ENCODE measurements at regions not wholly inside any gene's neighbourhood (a gene's known extent, or its start where the extent isn't known, plus 50 kb on each side); places are given as distances from the start of the nearest gene placed in this dataset.

DNA sequence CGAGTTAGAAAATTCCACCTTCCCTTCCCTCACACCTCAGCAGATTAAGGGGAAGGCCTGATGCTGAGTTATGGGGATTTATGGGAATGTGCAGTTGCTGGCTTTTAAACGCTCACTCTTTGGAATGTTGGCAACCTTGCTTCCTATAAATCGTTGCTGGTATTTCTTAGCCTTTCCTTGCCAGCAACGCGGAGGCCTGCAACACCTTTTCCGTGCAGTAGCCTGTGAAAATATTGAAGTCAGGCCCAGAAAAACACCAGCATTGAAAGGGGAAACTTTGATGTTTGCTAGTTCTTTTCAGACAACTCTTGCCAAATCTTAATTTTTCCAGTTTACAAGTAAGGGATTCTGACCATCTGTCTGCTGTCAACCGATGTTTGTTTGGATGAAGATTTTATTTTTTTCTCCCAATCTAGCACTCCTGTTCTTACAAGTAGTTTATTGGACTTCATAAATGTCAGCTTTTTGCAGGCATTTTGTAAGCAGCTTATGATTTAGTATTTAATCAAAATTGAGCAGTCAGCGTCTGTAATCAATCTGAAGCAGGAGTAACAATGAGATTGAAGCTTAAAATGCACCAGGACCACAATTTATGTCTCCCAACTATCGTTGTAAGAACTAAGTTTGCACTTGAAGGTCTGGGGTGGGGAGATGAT lies 251.0 kb downstream of the RPLP1 start:
- TF ChIP-seq, protein P1, sequence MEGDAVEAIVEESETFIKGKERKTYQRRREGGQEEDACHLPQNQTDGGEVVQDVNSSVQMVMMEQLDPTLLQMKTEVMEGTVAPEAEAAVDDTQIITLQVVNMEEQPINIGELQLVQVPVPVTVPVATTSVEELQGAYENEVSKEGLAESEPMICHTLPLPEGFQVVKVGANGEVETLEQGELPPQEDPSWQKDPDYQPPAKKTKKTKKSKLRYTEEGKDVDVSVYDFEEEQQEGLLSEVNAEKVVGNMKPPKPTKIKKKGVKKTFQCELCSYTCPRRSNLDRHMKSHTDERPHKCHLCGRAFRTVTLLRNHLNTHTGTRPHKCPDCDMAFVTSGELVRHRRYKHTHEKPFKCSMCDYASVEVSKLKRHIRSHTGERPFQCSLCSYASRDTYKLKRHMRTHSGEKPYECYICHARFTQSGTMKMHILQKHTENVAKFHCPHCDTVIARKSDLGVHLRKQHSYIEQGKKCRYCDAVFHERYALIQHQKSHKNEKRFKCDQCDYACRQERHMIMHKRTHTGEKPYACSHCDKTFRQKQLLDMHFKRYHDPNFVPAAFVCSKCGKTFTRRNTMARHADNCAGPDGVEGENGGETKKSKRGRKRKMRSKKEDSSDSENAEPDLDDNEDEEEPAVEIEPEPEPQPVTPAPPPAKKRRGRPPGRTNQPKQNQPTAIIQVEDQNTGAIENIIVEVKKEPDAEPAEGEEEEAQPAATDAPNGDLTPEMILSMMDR (IDR thresholded peaks at IDR 0.05; ENCODE audit: low read depth, low read length, poor library complexity, severe bottlenecking) = no peak
- TF ChIP-seq EZH2phosphoT487 (IDR thresholded peaks at IDR 0.05; ENCODE audit: borderline replicate concordance, low read length) = no peak
- Histone ChIP-seq H4K20me1 (ENCODE audit: control insufficient read depth, insufficient read depth, low read depth, low read length) (no peaks in the 10 kb centered on the region), H3F3A (ENCODE audit: control insufficient read depth, insufficient read depth) (no peaks in the 10 kb centered on the region), H3K4me3 (ENCODE audit: low read length) (no peak overlapping the region), H3K9me3 (ENCODE audit: control insufficient read depth, insufficient read depth, low read length) (no peaks in the 10 kb centered on the region), H3K79me2 (ENCODE audit: control insufficient read depth, low read length) (no peaks in the 10 kb centered on the region), H3K36me3 (ENCODE audit: control insufficient read depth, low read length) (no peaks in the 10 kb centered on the region), H3K4me2 (ENCODE audit: low read length) (no peak overlapping the region), H3K27ac (ENCODE audit: low read depth, low read length) (no peak overlapping the region), H3K4me1 (ENCODE audit: control insufficient read depth, low read length) (no peaks in the 10 kb centered on the region), H3K9me2 (replicated peaks; ENCODE audit: control insufficient read depth, low read length) (no peaks in the 10 kb centered on the region), H3K27me3 (ENCODE audit: control insufficient read depth, low read length) (peaks cover 16% of the 10 kb centered on the region)

DNA sequence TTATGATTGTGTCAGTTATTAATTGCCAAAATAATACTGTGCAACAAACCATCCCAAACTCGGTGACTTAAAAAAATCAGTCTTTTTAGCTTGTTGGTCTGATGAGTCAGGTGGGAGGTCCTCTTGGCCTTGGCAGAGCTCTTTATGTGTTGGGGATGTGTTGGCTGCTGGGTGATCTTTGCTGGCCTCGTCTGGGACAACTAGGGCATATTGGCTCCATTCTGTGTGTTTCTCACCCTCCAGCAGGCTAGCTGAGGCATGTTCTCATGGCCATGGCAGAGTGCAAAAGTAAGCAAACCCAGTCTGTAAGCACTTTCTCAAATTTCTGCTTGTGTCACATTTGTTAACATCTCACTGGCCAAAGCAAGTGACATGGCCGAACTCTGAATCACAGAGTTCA lies 251.6 kb downstream of the RPLP1 start:
- Histone ChIP-seq H3K4me2 (ENCODE audit: low read length) (no peak overlapping the region), H3K27ac (ENCODE audit: low read depth, low read length) (no peak overlapping the region), H3K9me2 (replicated peaks; ENCODE audit: control insufficient read depth, low read length) (no peaks in the 10 kb centered on the region), H3K27me3 (ENCODE audit: control insufficient read depth, low read length) (peaks cover 10% of the 10 kb centered on the region), H3F3A (ENCODE audit: control insufficient read depth, insufficient read depth) (no peaks in the 10 kb centered on the region), H4K20me1 (ENCODE audit: control insufficient read depth, insufficient read depth, low read depth, low read length) (no peaks in the 10 kb centered on the region), H3K36me3 (ENCODE audit: control insufficient read depth, low read length) (no peaks in the 10 kb centered on the region), H3K4me3 (ENCODE audit: low read length) (no peak overlapping the region), H3K9me3 (ENCODE audit: control insufficient read depth, insufficient read depth, low read length) (peaks cover 6% of the 10 kb centered on the region), H3K4me1 (ENCODE audit: control insufficient read depth, low read length) (no peaks in the 10 kb centered on the region), H3K79me2 (ENCODE audit: control insufficient read depth, low read length) (no peaks in the 10 kb centered on the region)
- TF ChIP-seq, protein P1 (IDR thresholded peaks at IDR 0.05; ENCODE audit: low read depth, low read length, poor library complexity, severe bottlenecking) = no peak
- TF ChIP-seq EZH2phosphoT487 (IDR thresholded peaks at IDR 0.05; ENCODE audit: borderline replicate concordance, low read length) = no peak

DNA sequence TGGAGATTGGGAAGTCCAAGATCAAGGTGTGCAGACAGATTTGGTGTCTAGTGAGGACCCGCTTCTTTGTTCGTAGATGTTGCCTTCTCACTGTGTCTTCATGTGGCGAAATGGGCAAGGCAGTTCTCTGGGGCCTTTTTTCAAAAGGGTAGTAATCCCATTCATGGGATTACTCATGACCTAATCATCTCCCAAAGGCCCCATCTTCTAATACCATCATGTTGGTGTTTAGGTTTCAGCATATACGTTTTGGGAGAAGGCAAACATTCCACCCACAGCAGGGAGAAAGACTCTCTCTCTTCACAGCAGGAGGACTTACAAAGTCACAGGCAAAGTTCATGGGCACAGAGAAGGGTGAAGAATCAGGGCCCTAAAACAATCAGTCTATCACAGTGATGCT lies 252.1 kb downstream of the RPLP1 start:
- no peaks in the 10 kb centered on the region for H3F3A ChIP-seq (ENCODE audit: control insufficient read depth, insufficient read depth)
- H3K4me3 ChIP-seq (ENCODE audit: low read length) = no peak overlapping the region
- no peak overlapping the region for H3K4me2 ChIP-seq (ENCODE audit: low read length)
- TF ChIP-seq, protein P1 (IDR thresholded peaks at IDR 0.05; ENCODE audit: low read depth, low read length, poor library complexity, severe bottlenecking) = no peak
- no peak for TF ChIP-seq EZH2phosphoT487 (IDR thresholded peaks at IDR 0.05; ENCODE audit: borderline replicate concordance, low read length)
- no peaks in the 10 kb centered on the region for H3K79me2 ChIP-seq (ENCODE audit: control insufficient read depth, low read length)
- H3K27me3 ChIP-seq (ENCODE audit: control insufficient read depth, low read length) = peaks cover 6% of the 10 kb centered on the region
- H4K20me1 ChIP-seq (ENCODE audit: control insufficient read depth, insufficient read depth, low read depth, low read length) = no peaks in the 10 kb centered on the region
- no peak overlapping the region for H3K27ac ChIP-seq (ENCODE audit: low read depth, low read length)
- H3K9me2 ChIP-seq (replicated peaks; ENCODE audit: control insufficient read depth, low read length) = no peaks in the 10 kb centered on the region
- H3K36me3 ChIP-seq (ENCODE audit: control insufficient read depth, low read length) = no peaks in the 10 kb centered on the region
- H3K9me3 ChIP-seq (ENCODE audit: control insufficient read depth, insufficient read depth, low read length) = peaks cover 9% of the 10 kb centered on the region
- no peaks in the 10 kb centered on the region for H3K4me1 ChIP-seq (ENCODE audit: control insufficient read depth, low read length)

Data from DOHH2 (cell line).